NT2/D1 (cell line): ENCODE measurements at regions not wholly inside any gene's neighbourhood (a gene's known extent, or its start where the extent isn't known, plus 50 kb on each side); places are given as distances from the start of the nearest gene placed in this dataset.

Experiments
- DNase-seq: peaks from one replicate; pipeline ENCODE4 v3.0.0-alpha.2; 2011; ENCODE audit warnings: low read depth, low spot score
- H3K27me3 ChIP-seq: 2 replicates; pipeline ENCODE4 v1.6.0; 2011; ENCODE audit warnings: mild to moderate bottlenecking; ENCODE audit not compliant: insufficient read length, insufficient read depth
- H3K36me3 ChIP-seq: 2 replicates; pipeline ENCODE4 v1.6.1; 2011; ENCODE audit warnings: mild to moderate bottlenecking, low read length, mixed read lengths; ENCODE audit not compliant: insufficient read depth, insufficient read length
- H3K4me1 ChIP-seq: 2 replicates; pipeline ENCODE4 v1.5.1; 2011; ENCODE audit not compliant: insufficient read depth, insufficient read length
- H3K4me3 ChIP-seq: 2 replicates; pipeline ENCODE4 v1.5.1; 2011; ENCODE audit warnings: low read depth; ENCODE audit not compliant: insufficient read length
- H3K9ac ChIP-seq: 2 replicates; pipeline ENCODE4 v1.6.0; 2011; ENCODE audit warnings: low read depth; ENCODE audit not compliant: insufficient read length
- H3K9me3 ChIP-seq: 2 replicates; pipeline ENCODE4 v1.5.1; 2011; ENCODE audit warnings: mild to moderate bottlenecking, low read length; ENCODE audit not compliant: insufficient read depth
- SUZ12 ChIP-seq: IDR thresholded peaks from 2 replicates; pipeline ENCODE4 v1.6.1; 2011; ENCODE audit not compliant: insufficient read length, insufficient read depth; ENCODE audit errors: extremely low read depth
- YY1 ChIP-seq: IDR thresholded peaks from 2 replicates; pipeline ENCODE4 v1.6.1; 2011; ENCODE audit not compliant: insufficient read length, insufficient read depth
- ZNF274 ChIP-seq: IDR thresholded peaks from 2 replicates; pipeline ENCODE4 v1.6.1; 2011; ENCODE audit warnings: mild to moderate bottlenecking, low read depth, low read length

DNA sequence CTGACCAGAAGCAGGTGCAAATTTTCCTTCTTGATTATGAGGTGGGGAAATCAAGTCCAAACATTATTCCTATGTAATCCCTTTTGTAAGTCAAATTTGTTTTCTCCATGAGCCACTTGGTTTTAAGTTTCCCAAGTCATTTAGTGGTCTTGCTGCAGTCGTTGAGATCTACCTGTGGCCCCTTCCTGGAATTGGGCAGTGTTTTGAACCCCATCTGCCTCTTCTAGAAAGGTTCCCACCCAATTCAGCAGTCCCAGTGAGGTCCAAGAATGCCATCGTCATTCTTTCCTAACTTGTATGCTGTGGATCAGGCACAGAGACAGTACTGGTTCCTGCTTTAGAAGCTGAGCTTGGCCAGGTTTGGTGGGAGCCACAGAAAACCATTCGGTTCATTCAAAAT, 77.8 kb upstream of the GNAZ start:
- no peaks in the 10 kb centered on the region for H3K4me1 ChIP-seq
- DNase-seq = no peak
- H3K9ac ChIP-seq = no peak overlapping the region
- TF ChIP-seq SUZ12 = no peak
- TF ChIP-seq YY1 = no peak
- no peak for TF ChIP-seq ZNF274
- peaks cover 9% of the 10 kb centered on the region; the same call in 1 of the 2 replicates for H3K9me3 ChIP-seq
- H3K27me3 ChIP-seq = peaks cover 90% of the 10 kb centered on the region
- H3K4me3 ChIP-seq = no peak overlapping the region
- H3K36me3 ChIP-seq = no peaks in the 10 kb centered on the region

DNA sequence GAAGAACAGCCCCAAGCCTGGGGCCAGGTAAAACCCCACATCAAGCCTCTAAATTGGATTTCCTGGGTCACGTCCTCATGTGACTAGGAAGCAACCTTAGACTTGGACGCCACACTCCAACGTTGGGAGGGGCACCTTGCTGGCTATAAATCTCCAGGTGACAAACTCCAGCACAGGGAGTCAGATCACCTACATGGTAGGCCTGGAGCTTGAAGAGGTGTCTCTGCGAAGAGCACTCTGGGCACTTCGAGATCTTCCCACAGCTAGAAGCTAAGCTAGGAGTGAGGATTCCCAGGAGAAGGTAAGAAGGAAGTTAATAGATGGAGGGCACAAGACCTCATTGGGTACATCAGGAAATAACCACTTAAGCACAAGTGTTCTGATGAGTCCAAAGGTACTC, 77.1 kb upstream of the GNAZ start:
- peaks cover 16% of the 10 kb centered on the region for H3K9me3 ChIP-seq
- H3K4me3 ChIP-seq = no peak overlapping the region
- no peak overlapping the region for H3K9ac ChIP-seq
- no peaks in the 10 kb centered on the region for H3K36me3 ChIP-seq
- peaks cover 90% of the 10 kb centered on the region for H3K27me3 ChIP-seq
- TF ChIP-seq SUZ12 (no peak), ZNF274 (no peak), YY1 (no peak)
- no peaks in the 10 kb centered on the region for H3K4me1 ChIP-seq
- no peak for DNase-seq

DNA sequence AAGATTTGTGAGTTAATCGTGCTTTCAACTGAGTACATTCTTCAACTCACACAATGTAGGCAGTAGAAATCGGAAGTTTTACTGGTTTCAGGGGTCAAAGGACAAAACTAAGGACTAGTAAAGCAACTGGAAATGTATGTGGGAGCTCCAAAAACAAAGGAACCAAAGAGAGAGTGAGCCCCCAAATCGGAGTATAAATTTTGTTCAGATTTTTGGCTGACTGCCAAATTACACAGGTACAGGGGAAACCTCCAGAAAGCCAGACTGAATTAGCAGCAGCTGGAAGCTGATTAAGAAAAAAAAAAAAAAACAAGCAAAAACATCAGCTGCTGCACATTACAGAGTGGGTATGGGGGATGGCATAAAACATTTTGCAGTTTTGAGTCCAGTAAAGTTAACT, 75.2 kb upstream of the GNAZ start:
- peaks cover 28% of the 10 kb centered on the region for H3K9me3 ChIP-seq
- no peaks in the 10 kb centered on the region for H3K4me1 ChIP-seq
- no peak overlapping the region for H3K9ac ChIP-seq
- DNase-seq = no peak
- no peak overlapping the region for H3K4me3 ChIP-seq
- H3K36me3 ChIP-seq = no peaks in the 10 kb centered on the region
- no peak for TF ChIP-seq YY1
- TF ChIP-seq ZNF274 = no peak
- no peak for TF ChIP-seq SUZ12
- H3K27me3 ChIP-seq = peaks cover 81% of the 10 kb centered on the region

DNA sequence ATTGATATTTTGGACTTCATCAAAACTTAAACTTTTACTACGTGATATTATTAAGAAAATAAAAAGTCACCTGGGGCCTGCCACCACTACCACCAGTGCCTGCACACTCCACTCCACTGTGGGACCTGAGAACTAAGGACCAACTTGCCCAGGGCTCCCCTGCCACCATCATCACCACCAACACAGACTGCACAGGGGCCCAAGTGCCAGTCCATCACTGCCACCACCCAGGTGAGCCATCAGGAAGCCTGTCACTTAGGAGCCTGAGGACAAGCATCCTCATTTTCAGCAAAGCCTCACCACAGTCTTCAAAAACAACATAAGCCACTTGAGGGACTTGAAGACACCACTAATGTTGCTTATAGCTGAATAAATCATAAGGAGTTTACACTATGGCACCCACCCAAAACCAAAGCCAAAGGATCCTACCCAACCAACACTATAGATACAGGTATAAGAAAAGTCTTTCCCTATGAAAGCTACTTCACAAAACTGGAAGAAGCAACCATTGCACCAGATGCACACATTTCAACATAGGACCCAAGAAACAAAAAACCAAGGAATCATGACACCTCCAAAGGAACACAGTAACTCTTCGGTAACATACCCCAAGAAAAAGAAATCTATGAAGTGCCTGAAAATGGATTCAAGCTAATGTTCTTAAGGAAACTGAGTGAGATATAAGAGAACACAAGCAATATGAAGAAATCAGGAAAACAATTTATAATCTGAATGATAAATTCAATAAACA, 73.6 kb upstream of the GNAZ start:
- peaks cover 37% of the 10 kb centered on the region for H3K9me3 ChIP-seq
- H3K9ac ChIP-seq = no peak overlapping the region
- no peak overlapping the region for H3K4me3 ChIP-seq
- no peak for DNase-seq
- H3K36me3 ChIP-seq = no peaks in the 10 kb centered on the region
- TF ChIP-seq SUZ12 (no peak), YY1 (no peak), ZNF274 (no peak)
- peaks cover 81% of the 10 kb centered on the region for H3K27me3 ChIP-seq
- no peaks in the 10 kb centered on the region for H3K4me1 ChIP-seq

DNA sequence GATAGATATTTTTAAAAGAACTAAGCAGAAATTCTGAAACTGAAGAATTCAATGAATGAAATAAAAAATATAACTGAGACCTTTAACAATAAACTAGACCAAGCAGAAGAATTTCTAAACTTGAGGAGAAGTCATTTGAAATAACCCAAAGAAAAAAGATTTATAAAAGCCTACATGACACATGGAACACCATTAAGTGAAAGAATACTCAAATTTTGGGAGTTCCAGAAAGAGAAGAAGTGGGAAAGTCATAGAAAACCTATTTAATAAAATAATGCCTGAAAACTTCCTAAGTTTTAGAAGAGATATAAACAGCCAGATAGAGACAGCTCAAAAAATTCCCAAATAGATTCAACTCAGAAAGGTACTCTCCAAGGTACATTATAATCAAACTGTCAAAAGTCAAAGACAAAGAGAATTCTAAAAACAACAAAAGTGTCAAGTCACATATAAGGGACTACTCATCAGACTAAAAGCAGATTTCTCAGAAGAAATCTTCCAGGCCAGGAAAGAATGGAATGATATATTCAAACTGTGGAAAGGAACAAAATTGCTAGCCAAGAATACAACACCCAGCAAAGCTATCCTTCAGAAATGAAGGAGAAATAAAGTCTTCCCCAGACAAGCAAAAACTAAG, 72.9 kb upstream of the GNAZ start:
- no peak for DNase-seq
- no peaks in the 10 kb centered on the region for H3K4me1 ChIP-seq
- peaks cover 81% of the 10 kb centered on the region for H3K27me3 ChIP-seq
- no peak overlapping the region for H3K4me3 ChIP-seq
- H3K36me3 ChIP-seq = no peaks in the 10 kb centered on the region
- TF ChIP-seq SUZ12 (no peak), YY1 (no peak), ZNF274 (no peak)
- peaks cover 37% of the 10 kb centered on the region for H3K9me3 ChIP-seq
- no peak overlapping the region for H3K9ac ChIP-seq

DNA sequence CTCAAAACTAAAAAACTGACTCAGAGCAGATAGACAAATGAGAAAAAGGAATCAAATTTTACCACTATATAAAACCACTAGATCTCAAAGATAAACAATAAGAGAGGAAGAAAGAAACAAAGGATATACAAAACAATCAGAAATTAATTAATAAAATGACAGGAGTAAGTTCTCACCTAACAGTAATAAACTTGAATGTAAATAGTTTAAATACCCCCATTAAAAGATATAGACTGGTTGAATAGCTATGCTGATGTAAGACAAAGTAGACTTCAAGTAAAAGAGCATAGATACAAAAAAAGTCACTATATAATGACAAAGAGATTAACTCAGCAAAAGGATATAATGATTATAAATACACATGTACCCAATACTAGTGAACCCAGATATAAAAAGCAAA, 72.3 kb upstream of the GNAZ start:
- TF ChIP-seq SUZ12 (no peak), ZNF274 (no peak), YY1 (no peak)
- H3K27me3 ChIP-seq = peaks cover 80% of the 10 kb centered on the region
- no peak overlapping the region for H3K9ac ChIP-seq
- H3K36me3 ChIP-seq = no peaks in the 10 kb centered on the region
- no peak overlapping the region for H3K4me3 ChIP-seq
- no peak for DNase-seq
- H3K4me1 ChIP-seq = no peaks in the 10 kb centered on the region
- H3K9me3 ChIP-seq = peaks cover 37% of the 10 kb centered on the region

DNA sequence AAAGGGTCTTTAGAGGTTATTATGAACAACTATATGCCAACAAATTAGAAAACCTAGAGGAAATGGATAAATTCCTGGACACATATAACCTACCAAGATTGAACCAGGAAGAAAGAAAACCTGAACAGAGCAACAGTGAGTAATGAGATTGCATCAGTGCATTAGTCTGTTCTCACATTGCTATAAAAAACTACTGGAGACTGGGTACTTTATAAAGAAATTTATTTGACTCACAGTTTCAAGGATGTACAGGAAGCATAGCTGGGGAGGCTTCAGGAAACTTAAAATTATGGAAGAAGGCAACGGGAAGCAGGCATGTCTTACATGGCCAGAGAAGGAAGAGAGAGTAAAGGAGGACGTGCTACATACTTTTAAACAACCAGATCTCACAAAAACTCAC, 70.8 kb upstream of the GNAZ start:
- Histone ChIP-seq H3K4me1 (no peaks in the 10 kb centered on the region), H3K9me3 (peaks cover 37% of the 10 kb centered on the region), H3K9ac (no peak overlapping the region), H3K4me3 (no peak overlapping the region), H3K27me3 (peaks cover 79% of the 10 kb centered on the region), H3K36me3 (no peaks in the 10 kb centered on the region)
- no peak for TF ChIP-seq YY1
- TF ChIP-seq ZNF274 = no peak
- no peak for TF ChIP-seq SUZ12
- no peak for DNase-seq
